A549 (cell line): ENCODE measurements at regions not wholly inside any gene's neighbourhood (a gene's known extent, or its start where the extent isn't known, plus 50 kb on each side); places are given as distances from the start of the nearest gene placed in this dataset.

Experiments used
- ATAC-seq, 2 experiments: fragments of 200-7000 bp in 1 of 2; fragments of >200 bp in 1 of 2; cut with Nextera tagmentation in 1 of 2; cut with Tn5 transposase in 1 of 2; 3 replicates each; pipeline versions ENCODE4 v1.8.0 to v1.9.1; 2018 to 2020; ENCODE audit warnings: mild to moderate bottlenecking in 1 of 2, moderate library complexity in 1 of 2
- CTCF ChIA-PET: fragments of 300-600 bp; sonication (Branson Sonifier 250); formaldehyde crosslinking; extraction: SDS; loops from one replicate; lab custom pipeline; 2021; ENCODE audit warnings: antibody characterized with exemption, inconsistent platforms; lab: Yijun Ruan, JAX
- POLR2A ChIA-PET: fragments of 350-600 bp; formaldehyde crosslinking; extraction: SDS; loops from one replicate; lab custom pipeline; 2021; ENCODE audit warnings: antibody characterized with exemption, inconsistent platforms; lab: Yijun Ruan, JAX
- DNase-seq, 2 experiments: peaks; one replicate each; pipeline versions ENCODE4 v3.0.0 to v3.0.0-alpha.2; 2011 to 2016; ENCODE audit warnings: low read depth in 1 of 2, low spot score in 1 of 2
- FAIRE-seq: peaks from 2 replicates; lab custom pipeline; 2011; peaks lifted over from hg19 to GRCh38; lab: Jason Lieb, UNC
- H3K27ac ChIP-seq, 2 experiments: fragments of >200 bp; sonication (Bioruptor Twin); formaldehyde crosslinking; 3 replicates each; pipeline ENCODE4 v1.5.1; 2016 to 2017
- H3K4me1 ChIP-seq: fragments of >200 bp; sonication (Bioruptor Twin); formaldehyde crosslinking; 3 replicates; pipeline ENCODE4 v1.6.1; 2016
- H3K4me2 ChIP-seq: fragments of >200 bp; sonication (Bioruptor Twin); formaldehyde crosslinking; 3 replicates; pipeline ENCODE4 v1.6.1; 2016
- H3K4me3 ChIP-seq: fragments of >200 bp; sonication (Bioruptor Twin); formaldehyde crosslinking; 3 replicates; pipeline ENCODE4 v1.5.1; 2016
- H3K9me3 ChIP-seq: fragments of >200 bp; sonication (Bioruptor Twin); formaldehyde crosslinking; 3 replicates; pipeline ENCODE4 v1.6.1; 2016
- CEBPB ChIP-seq, 2 experiments: fragments of >200 bp in 1 of 2; sonication (Bioruptor Twin) in 1 of 2; formaldehyde crosslinking in 1 of 2; IDR thresholded peaks; 2 replicates each; pipeline ENCODE4 v1.6.1; 2012 to 2016
- CHD2 ChIP-seq: fragments of 150-350 bp; IDR thresholded peaks from 2 replicates; pipeline ENCODE4 v1.6.1; 2014; ENCODE audit warnings: low read length; ENCODE audit not compliant: partially characterized antibody
- CTCF ChIP-seq: fragments of >200 bp; sonication (Bioruptor Twin); formaldehyde crosslinking; IDR thresholded peaks from 3 replicates; pipeline ENCODE4 v1.5.1; 2016
- EHF ChIP-seq: fragments of 250-450 bp; sonication (Bioruptor Pico); IDR thresholded peaks from 2 replicates; pipeline ENCODE4 v1.5.0; 2020; ENCODE audit warnings: mild to moderate bottlenecking
- EHMT2 ChIP-seq: fragments of 200-600 bp; sonication (generic); IDR thresholded peaks from 2 replicates; pipeline ENCODE4 v1.6.1; 2016; ENCODE audit warnings: antibody characterized with exemption, low read depth, mild to moderate bottlenecking, moderate library complexity
- ELK1 ChIP-seq: fragments of 150-350 bp; IDR thresholded peaks from 2 replicates; pipeline ENCODE4 v1.6.1; 2014; ENCODE audit warnings: low read depth, mild to moderate bottlenecking, low read length
- FOSB ChIP-seq: fragments of 250-450 bp; sonication (Bioruptor Pico); IDR thresholded peaks from 2 replicates; pipeline ENCODE4 v1.5.0; 2020; ENCODE audit warnings: mild to moderate bottlenecking, moderate library complexity
- FOXS1 ChIP-seq: fragments of 250-450 bp; sonication (Bioruptor Pico); IDR thresholded peaks from 2 replicates; pipeline ENCODE4 v1.5.0; 2020; ENCODE audit warnings: mild to moderate bottlenecking, moderate library complexity
- HDAC2 ChIP-seq: fragments of 200-600 bp; sonication (generic); IDR thresholded peaks from 2 replicates; pipeline ENCODE4 v1.6.1; 2016
- HEYL ChIP-seq: fragments of 250-450 bp; sonication (Bioruptor Pico); IDR thresholded peaks from 2 replicates; pipeline ENCODE4 v1.8.0; 2021; ENCODE audit warnings: mild to moderate bottlenecking, moderate library complexity
- HMGXB4 ChIP-seq: fragments of 250-450 bp; sonication (Bioruptor Pico); IDR thresholded peaks from 2 replicates; pipeline ENCODE4 v1.5.0; 2021; ENCODE audit warnings: mild to moderate bottlenecking, moderate library complexity, borderline replicate concordance
- HOXB5 ChIP-seq: fragments of 250-450 bp; sonication (Bioruptor Pico); IDR thresholded peaks from 2 replicates; pipeline ENCODE4 v1.5.0; 2020; ENCODE audit warnings: mild to moderate bottlenecking, moderate library complexity
- JUNB ChIP-seq: fragments of >200 bp; sonication (Bioruptor Twin); formaldehyde crosslinking; IDR thresholded peaks from 2 replicates; pipeline ENCODE4 v1.6.1; 2016
- KDM5A ChIP-seq: fragments of 200-600 bp; sonication (generic); IDR thresholded peaks from 2 replicates; pipeline ENCODE4 v1.6.1; 2016; ENCODE audit warnings: antibody characterized with exemption, mild to moderate bottlenecking
- MAFK ChIP-seq: fragments of 450-650 bp; IDR thresholded peaks from 2 replicates; pipeline ENCODE4 v1.6.1; 2014; ENCODE audit not compliant: partially characterized antibody
- NPAS2 ChIP-seq: fragments of 250-450 bp; sonication (Bioruptor Pico); IDR thresholded peaks from 2 replicates; pipeline ENCODE4 v1.8.0; 2022; ENCODE audit warnings: mild to moderate bottlenecking, moderate library complexity, borderline replicate concordance
- SREBF2 ChIP-seq: fragments of 450-650 bp; IDR thresholded peaks from 2 replicates; pipeline ENCODE4 v1.6.1; 2014; ENCODE audit warnings: mild to moderate bottlenecking, moderate library complexity
- TFCP2L1 ChIP-seq: fragments of 250-450 bp; sonication (Bioruptor Pico); IDR thresholded peaks from 2 replicates; pipeline ENCODE4 v1.5.0; 2021; ENCODE audit warnings: mild to moderate bottlenecking
- USF2 ChIP-seq: fragments of 450-650 bp; IDR thresholded peaks from 2 replicates; pipeline ENCODE4 v1.6.1; 2014; ENCODE audit warnings: antibody characterized with exemption
- ZNF302 ChIP-seq: fragments of 250-450 bp; sonication (Bioruptor Pico); IDR thresholded peaks from 2 replicates; pipeline ENCODE4 v1.9.0; 2021; ENCODE audit warnings: inconsistent platforms, mild to moderate bottlenecking, moderate library complexity
- WGBS: methylation state at CpG from one replicate; pipeline ENCODE4 v1.1.6; 2017; ENCODE audit errors: missing lambda C conversion rate; 5-methylcytosine and 5-hydroxymethylcytosine counted together

GRCh38 chr3:27779176-27779575 lies 57.1 kb upstream of the EOMES start:
- 18% methylated on average over 2 of the region's 2 CpGs for WGBS
- DNase-seq: no peak
- TF ChIP-seq EHMT2 (no peak), EHF (CRISPR knock-in tag) (no peak), ZNF302 (CRISPR knock-in tag) (no peak), HEYL (CRISPR knock-in tag) (no peak), KDM5A (no peak), FOSB (no peak), CHD2 (no peak), CEBPB (IDR thresholded peaks at IDR 0.05) (no peak), SREBF2 (no peak), ELK1 (no peak), JUNB (no peak), HMGXB4 (CRISPR knock-in tag) (no peak), FOXS1 (CRISPR knock-in tag) (no peak)
- Histone ChIP-seq H3K9me3 (no peaks in the 10 kb centered on the region), H3K4me2 (no peak overlapping the region), H3K27ac (no peak overlapping the region), H3K4me1 (no peaks in the 10 kb centered on the region), H3K4me3 (no peak overlapping the region)
- POLR2A ChIA-PET: no interaction called here
- no peak for ATAC-seq
- FAIRE-seq: no peak
- CTCF ChIA-PET: no interaction called here

- TF ChIP-seq NPAS2: no peak
- no peak for TF ChIP-seq TFCP2L1 (CRISPR knock-in tag)
- TF ChIP-seq HDAC2: no peak
- TF ChIP-seq HOXB5 (CRISPR knock-in tag): no peak
- TF ChIP-seq CTCF: no peak
- TF ChIP-seq, all 56 proteins: peak for 0
- Histone ChIP-seq H3K9me3 (no peaks in the 10 kb centered on the region), H3K27ac (no peak overlapping the region), H3K4me2 (no peak overlapping the region), H3K4me1 (no peaks in the 10 kb centered on the region), H3K4me3 (no peak overlapping the region)
- 90% methylated on average over 2 of the region's 2 CpGs for WGBS
- ATAC-seq (no peak), DNase-seq (no peak), FAIRE-seq (no peak)
- POLR2A ChIA-PET: no interaction called here
- CTCF ChIA-PET: interaction anchor here (0.7 to 1.0 kb wide), 2 partner anchors 68 to 462 kb away, joined by 3 to 4 read pairs; no protein-coding TSS in a partner anchor
Observed at GRCh38 chr3:27789420-27789819, 67.3 kb upstream of the EOMES start.

GRCh38 chr3:27791956-27792355 lies 69.8 kb upstream of the EOMES start:
- FAIRE-seq: no peak
- no peak overlapping the region for H3K4me2 ChIP-seq
- no peak for TF ChIP-seq USF2
- peak; percentile 14 for TF ChIP-seq MAFK
- TF ChIP-seq, all 56 proteins: peak for 1
- WGBS: 79% methylated on average over 2 of the region's 2 CpGs
- H3K9me3 ChIP-seq: no peaks in the 10 kb centered on the region
- ATAC-seq (no peak), DNase-seq (no peak)
- ChIA-PET POLR2A (no interaction called here), CTCF (interaction anchor here (0.7 to 1.6 kb wide), 2 partner anchors 70 to 325 kb away, joined by 3 to 4 read pairs; partner anchors contain the start of gene EOMES)
- H3K27ac ChIP-seq: no peak overlapping the region
- H3K4me3 ChIP-seq: no peak overlapping the region
- no peaks in the 10 kb centered on the region for H3K4me1 ChIP-seq
